B cell (primary cell): ENCODE measurements at regions not wholly inside any gene's neighbourhood (a gene's known extent, or its start where the extent isn't known, plus 50 kb on each side); places are given as distances from the start of the nearest gene placed in this dataset.

Experiments
- ATAC-seq: fragments of 200-7000 bp; cut with Tn5 transposase; one replicate; pipeline ENCODE4 v1.10.0; 2021; ENCODE audit warnings: low read depth, mild to moderate bottlenecking, moderate number of reproducible peaks, moderate library complexity
- CTCF ChIA-PET: fragments of 350-600 bp; sonication (Branson Sonifier 250); formaldehyde crosslinking; loops from one replicate; lab custom pipeline; 2021; ENCODE audit warnings: antibody characterized with exemption, inconsistent platforms; lab: Charles Lee
- POLR2A ChIA-PET: fragments of 350-600 bp; sonication (Branson Sonifier 250); formaldehyde crosslinking; loops from one replicate; lab custom pipeline; 2021; ENCODE audit warnings: antibody characterized with exemption; lab: Charles Lee
- DNase-seq: peaks from one replicate; pipeline ENCODE4 v3.0.0; 2013
- H2AFZ ChIP-seq: 2 replicates; pipeline ENCODE4 v1.6.1; 2012; ENCODE audit warnings: mild to moderate bottlenecking, low read depth, low read length; ENCODE audit not compliant: insufficient read depth, poor library complexity, severe bottlenecking
- H3K27ac ChIP-seq, 2 donors: 1 replicate in 1 of 2; 2 replicates in 1 of 2; pipeline ENCODE4 v1.5.1; 2012 to 2013; ENCODE audit warnings: low read length in 2 of 2, mild to moderate bottlenecking in 2 of 2, moderate library complexity in 1 of 2
- H3K27me3 ChIP-seq, 4 experiments: fragments of 200-600 bp in 1 of 4; sonication (generic) in 1 of 4; replicated peaks in 1 of 4; 1 replicate in 2 of 4; 2 replicates in 2 of 4; pipeline versions ENCODE4 v1.6.1 to v1.7.0; 2013 to 2016; ENCODE audit warnings: low read length in 3 of 4, mild to moderate bottlenecking in 2 of 4, mixed read lengths in 1 of 4, moderate library complexity in 1 of 4; ENCODE audit not compliant: insufficient read depth in 4 of 4, control insufficient read depth in 3 of 4; ENCODE audit errors: control extremely low read depth in 1 of 4
- H3K36me3 ChIP-seq, 2 experiments: replicated peaks in 1 of 2; 1 replicate in 1 of 2; 2 replicates in 1 of 2; pipeline versions ENCODE4 v1.6.1 to v1.7.1; 2013; ENCODE audit warnings: low read length in 1 of 2; ENCODE audit not compliant: insufficient read depth in 2 of 2, control insufficient read depth in 1 of 2; ENCODE audit errors: control extremely low read depth in 1 of 2, extremely low read depth in 1 of 2
- H3K4me1 ChIP-seq, 2 donors: fragments of 200-600 bp in 1 of 2; sonication (generic) in 1 of 2; 1 replicate in 1 of 2; 2 replicates in 1 of 2; pipeline versions ENCODE4 v1.5.1 to v1.6.1; 2013 to 2017; ENCODE audit warnings: low read length in 2 of 2; ENCODE audit not compliant: control insufficient read depth in 2 of 2, insufficient read depth in 2 of 2
- H3K4me2 ChIP-seq: replicated peaks from 2 replicates; pipeline ENCODE3; 2012; ENCODE audit warnings: mild to moderate bottlenecking, low read depth, low read length; ENCODE audit not compliant: poor library complexity, severe bottlenecking
- H3K4me3 ChIP-seq, 5 experiments: fragments of 200-600 bp in 1 of 5; sonication (generic) in 1 of 5; 1 replicate in 3 of 5; 2 replicates in 2 of 5; pipeline versions ENCODE4 v1.5.1 to v1.7.0; 2011 to 2016; ENCODE audit warnings: low read length in 4 of 5, mild to moderate bottlenecking in 4 of 5, low read depth in 2 of 5, control low read depth in 1 of 5, moderate library complexity in 1 of 5; ENCODE audit not compliant: insufficient read depth in 1 of 5; ENCODE audit errors: control extremely low read depth in 1 of 5, extremely low read depth in 1 of 5
- H3K79me2 ChIP-seq: fragments of 200-600 bp; sonication (generic); one replicate; pipeline ENCODE4 v1.6.0; 2016; ENCODE audit warnings: low read length; ENCODE audit not compliant: control insufficient read depth, insufficient read depth
- H3K9ac ChIP-seq: fragments of 200-600 bp; sonication (generic); 2 replicates; pipeline ENCODE4 v1.6.1; 2017; ENCODE audit warnings: mild to moderate bottlenecking, low read length, moderate library complexity
- H3K9me3 ChIP-seq, 3 donors: one replicate each; pipeline versions ENCODE4 v1.6.1 to v1.7.1; 2013; ENCODE audit warnings: low read length in 2 of 3; ENCODE audit not compliant: control insufficient read depth in 2 of 3, insufficient read depth in 1 of 3; ENCODE audit errors: control extremely low read depth in 1 of 3
- H4K20me1 ChIP-seq: 2 replicates; pipeline ENCODE4 v1.6.0; 2012; ENCODE audit warnings: mild to moderate bottlenecking, low read length; ENCODE audit not compliant: insufficient read depth, control insufficient read depth, poor library complexity, severe bottlenecking
- H3K27ac Mint-ChIP-seq: one replicate; pipeline ENCODE4 v1.8.0; 2021; ENCODE audit warnings: mixed read lengths
- H3K27me3 Mint-ChIP-seq: one replicate; pipeline ENCODE4 v1.8.0; 2021; ENCODE audit warnings: mixed read lengths
- H3K4me1 Mint-ChIP-seq: one replicate; pipeline ENCODE4 v1.8.0; 2021; ENCODE audit warnings: mixed read lengths
- H3K4me3 Mint-ChIP-seq: one replicate; pipeline ENCODE4 v1.8.0; 2021; ENCODE audit warnings: mixed read lengths
- H3K9me3 Mint-ChIP-seq: one replicate; pipeline ENCODE4 v1.8.0; 2022; ENCODE audit warnings: mixed read lengths; ENCODE audit not compliant: insufficient read depth
- CTCF ChIP-seq: fragments of 200-600 bp; IDR thresholded peaks from one replicate; pipeline ENCODE4 v1.8.0; 2022; ENCODE audit warnings: antibody characterized with exemption, mild to moderate bottlenecking
- EZH2 ChIP-seq: IDR thresholded peaks from 2 replicates; pipeline ENCODE4 v1.6.1; 2012; ENCODE audit warnings: borderline replicate concordance, low read depth, mild to moderate bottlenecking, moderate library complexity, low read length; ENCODE audit not compliant: insufficient read depth, poor library complexity, severe bottlenecking
- WGBS: methylation state at CpG from one replicate; pipeline ENCODE4 v1.1.5; 2013; ENCODE audit warnings: missing lambda C conversion rate; ENCODE audit not compliant: insufficient coverage; 5-methylcytosine and 5-hydroxymethylcytosine counted together
- intact Hi-C: fragments of 100-400 bp; cut with micrococcal nuclease; formaldehyde crosslinking; loops from one replicate; pipeline ENCODE4 v1.10.0; 2022

- H2AFZ ChIP-seq = peak overlapping the region; percentile 56
- H3K79me2 ChIP-seq = no peaks in the 10 kb centered on the region
- WGBS = no CpG with 5 or more reads among the region's 9 CpGs
- H4K20me1 ChIP-seq = no peaks in the 10 kb centered on the region
- Mint-ChIP-seq H3K27ac (no peak overlapping the region), H3K4me3 (no peak overlapping the region), H3K4me1 (peaks cover 6% of the 10 kb centered on the region), H3K9me3 (no peaks in the 10 kb centered on the region), H3K27me3 (no peaks in the 10 kb centered on the region)
- ChIA-PET POLR2A (no interaction called here), CTCF (no interaction called here)
- DNase-seq = no peak
- H3K36me3 ChIP-seq = no peaks in the 10 kb centered on the region
- no peaks in the 10 kb centered on the region for H3K4me1 ChIP-seq
- no peak for ATAC-seq
- TF ChIP-seq EZH2 (no peak), CTCF (no peak)
- intact Hi-C loops = no loop called here
- peak overlapping the region; percentile 57 for H3K4me2 ChIP-seq
- peak overlapping the region in 1 of 2 donors; percentile 33 for H3K27ac ChIP-seq
- H3K9ac ChIP-seq = no peak overlapping the region
- no peaks in the 10 kb centered on the region for H3K27me3 ChIP-seq
- no peak overlapping the region for H3K4me3 ChIP-seq
- no peaks in the 10 kb centered on the region for H3K9me3 ChIP-seq
Observed at GRCh38 chr13:106797081-106797640, 229.2 kb upstream of the ARGLU1 start.

DNA sequence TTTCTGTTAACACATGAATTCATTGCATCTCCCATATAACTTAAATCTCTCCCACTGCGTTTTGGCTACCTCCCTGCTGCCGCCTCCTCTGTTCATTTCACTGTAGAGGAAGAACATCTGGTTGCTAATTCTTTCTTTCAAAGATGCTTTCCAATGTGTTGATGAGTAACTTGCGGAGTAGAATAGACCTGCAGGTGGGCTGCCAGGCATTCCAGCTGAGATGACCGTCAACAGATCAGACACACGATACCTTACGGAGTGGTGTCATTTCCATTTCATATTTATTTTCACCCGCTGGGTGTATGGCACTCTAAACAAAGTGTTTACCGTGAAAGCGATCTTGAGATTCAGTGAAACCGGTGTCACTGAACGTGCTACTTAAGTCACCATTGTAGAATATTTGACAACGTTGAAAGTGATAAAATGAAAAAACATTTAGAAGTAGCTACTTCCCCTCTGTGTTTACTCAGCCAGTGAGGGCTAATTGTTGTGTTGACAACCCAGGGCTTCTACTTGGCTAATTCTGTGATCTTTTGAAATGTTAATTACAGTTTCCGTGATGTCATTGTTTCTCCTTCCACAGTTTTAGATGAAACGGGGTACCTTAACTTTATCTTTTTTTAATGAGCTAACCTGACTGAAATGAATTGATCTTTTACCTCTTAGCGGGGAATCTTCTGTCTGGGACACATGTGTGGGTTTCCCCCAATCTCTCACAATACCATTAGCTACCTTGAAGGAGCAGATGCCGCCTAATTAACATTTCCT lies 228.5 kb upstream of the ARGLU1 start:
- 57% methylated on average over 5 of the region's 16 CpGs for WGBS
- Mint-ChIP-seq H3K9me3 (no peaks in the 10 kb centered on the region), H3K4me1 (peaks cover 6% of the 10 kb centered on the region), H3K27me3 (no peaks in the 10 kb centered on the region), H3K27ac (no peak overlapping the region), H3K4me3 (peak overlapping the region; percentile 60)
- no peaks in the 10 kb centered on the region for H3K27me3 ChIP-seq
- CTCF ChIA-PET = no interaction called here
- peak overlapping the region; percentile 56 for H2AFZ ChIP-seq
- no peaks in the 10 kb centered on the region for H3K36me3 ChIP-seq
- no peak for ATAC-seq
- peak overlapping the region; percentile 32 for H3K9ac ChIP-seq
- H4K20me1 ChIP-seq = no peaks in the 10 kb centered on the region
- POLR2A ChIA-PET = no interaction called here
- H3K4me3 ChIP-seq = peak overlapping the region in 4 of 5 experiments; percentile 5 to 37 (median 26)
- H3K4me1 ChIP-seq = no peaks in the 10 kb centered on the region
- no peak for DNase-seq
- H3K9me3 ChIP-seq = no peaks in the 10 kb centered on the region
- peak overlapping the region in 1 of 2 donors; percentile 33 for H3K27ac ChIP-seq
- H3K79me2 ChIP-seq = no peaks in the 10 kb centered on the region
- intact Hi-C loops = no loop called here
- TF ChIP-seq EZH2 = no peak
- no peak for TF ChIP-seq CTCF
- H3K4me2 ChIP-seq = peak overlapping the region; percentile 57
